SK-N-SH (cell line): ENCODE measurements at regions not wholly inside any gene's neighbourhood (a gene's known extent, or its start where the extent isn't known, plus 50 kb on each side); places are given as distances from the start of the nearest gene placed in this dataset.

ENCODE experiments used
- CTCF ChIA-PET: fragments of 300-600, 350-600 bp; formaldehyde crosslinking; extraction: SDS; loops from one replicate; lab custom pipeline; 2021; lab: Yijun Ruan, JAX
- POLR2A ChIA-PET: fragments of 350-600 bp; sonication (Branson Sonifier 250); formaldehyde crosslinking; extraction: SDS; loops from one replicate; lab custom pipeline; 2020; ENCODE audit warnings: antibody characterized with exemption, inconsistent platforms; lab: Yijun Ruan, JAX
- DNase-seq: peaks from one replicate; pipeline ENCODE4 v3.0.0; 2012
- H2AFZ ChIP-seq: fragments of 200-600 bp; sonication (generic); 2 replicates; pipeline ENCODE4 v1.8.1; 2016; ENCODE audit warnings: antibody characterized with exemption, mild to moderate bottlenecking, low read depth
- H3F3A ChIP-seq: fragments of 200-600 bp; sonication (generic); replicated peaks from 2 replicates; pipeline ENCODE3; 2016; ENCODE audit warnings: antibody characterized with exemption, mild to moderate bottlenecking; ENCODE audit not compliant: insufficient read depth
- H3K27ac ChIP-seq, 2 experiments: fragments of 200-500 bp in 1 of 2; fragments of 200-600 bp in 1 of 2; sonication (Bioruptor generic) in 1 of 2; sonication (generic), shearing (Covaris generic) in 1 of 2; 2 replicates each; pipeline versions ENCODE4 v1.5.1 to v1.6.1; 2014 to 2016; ENCODE audit warnings: low read depth in 2 of 2, inconsistent platforms in 1 of 2, low read length in 1 of 2, mild to moderate bottlenecking in 1 of 2, mixed read lengths in 1 of 2
- H3K27me3 ChIP-seq: fragments of 200-600 bp; sonication (generic), shearing (Covaris generic); 2 replicates; pipeline ENCODE4 v1.6.1; 2016; ENCODE audit warnings: mixed run types; ENCODE audit not compliant: insufficient read depth
- H3K36me3 ChIP-seq, 2 experiments: fragments of 200-500 bp in 1 of 2; fragments of 200-600 bp in 1 of 2; sonication (Bioruptor generic) in 1 of 2; sonication (generic) in 1 of 2; replicated peaks in 1 of 2; 2 replicates each; pipeline versions ENCODE3 to v1.5.1; 2014 to 2016; ENCODE audit warnings: low read length in 1 of 2, mild to moderate bottlenecking in 1 of 2; ENCODE audit not compliant: insufficient read depth in 2 of 2, control insufficient read depth in 1 of 2
- H3K4me1 ChIP-seq, 2 experiments: fragments of 200-500 bp in 1 of 2; fragments of 200-600 bp in 1 of 2; sonication (Bioruptor generic) in 1 of 2; sonication (generic), shearing (Covaris generic) in 1 of 2; 2 replicates each; pipeline versions ENCODE4 v1.5.1 to v1.6.1; 2014 to 2016; ENCODE audit warnings: low read depth in 1 of 2, low read length in 1 of 2, mixed run types in 1 of 2; ENCODE audit not compliant: insufficient read depth in 2 of 2, control insufficient read depth in 1 of 2
- H3K4me2 ChIP-seq: fragments of 200-600 bp; sonication (generic), shearing (Covaris generic); 2 replicates; pipeline ENCODE4 v1.6.1; 2017; ENCODE audit warnings: mixed run types
- H3K4me3 ChIP-seq, 2 experiments: fragments of 200-500 bp in 1 of 2; fragments of 200-600 bp in 1 of 2; sonication (Bioruptor generic) in 1 of 2; sonication (generic), shearing (Covaris generic) in 1 of 2; 2 replicates each; pipeline versions ENCODE4 v1.5.1 to v1.8.1; 2014 to 2016; ENCODE audit warnings: low read depth in 2 of 2, inconsistent platforms in 1 of 2, low read length in 1 of 2, mild to moderate bottlenecking in 1 of 2, mixed read lengths in 1 of 2, moderate library complexity in 1 of 2
- H3K79me2 ChIP-seq: fragments of 200-600 bp; sonication (generic); 2 replicates; pipeline ENCODE4 v1.8.1; 2017; ENCODE audit warnings: mild to moderate bottlenecking; ENCODE audit not compliant: insufficient read depth
- H3K9ac ChIP-seq: fragments of 200-600 bp; sonication (generic); 2 replicates; pipeline ENCODE4 v1.6.1; 2017; ENCODE audit warnings: mixed run types
- H3K9me2 ChIP-seq: fragments of 200-600 bp; sonication (generic); 2 replicates; pipeline ENCODE4 v1.6.1; 2017; ENCODE audit warnings: mixed run types
- H3K9me3 ChIP-seq: fragments of 200-600 bp; sonication (generic); 2 replicates; pipeline ENCODE4 v1.6.1; 2017; ENCODE audit warnings: mixed run types, mild to moderate bottlenecking, moderate library complexity
- H4K20me1 ChIP-seq: fragments of 200-600 bp; sonication (generic); 2 replicates; pipeline ENCODE4 v1.6.1; 2017; ENCODE audit warnings: mild to moderate bottlenecking, mixed run types; ENCODE audit not compliant: insufficient read depth
- ELF1 ChIP-seq: IDR thresholded peaks from 2 replicates; pipeline ENCODE4 v1.4.0; 2012
- FOXJ3 ChIP-seq: sonication (generic); formaldehyde crosslinking; IDR thresholded peaks from 2 replicates; pipeline ENCODE4 v1.5.1; 2020; ENCODE audit warnings: mild to moderate bottlenecking, missing genetic modification reagents
- FOXM1 ChIP-seq: IDR thresholded peaks from 2 replicates; pipeline ENCODE4 v1.4.0; 2012; ENCODE audit warnings: low read depth, mild to moderate bottlenecking
- GABPA ChIP-seq: IDR thresholded peaks from 2 replicates; pipeline ENCODE4 v1.4.0; 2012; ENCODE audit warnings: low read depth, mild to moderate bottlenecking
- GATA2 ChIP-seq: sonication (generic); formaldehyde crosslinking; IDR thresholded peaks from 2 replicates; pipeline ENCODE4 v1.5.0; 2020; ENCODE audit warnings: mild to moderate bottlenecking, missing genetic modification reagents
- MAX ChIP-seq: IDR thresholded peaks from 2 replicates; pipeline ENCODE4 v1.4.0; 2012; ENCODE audit warnings: low read depth
- MEF2A ChIP-seq: IDR thresholded peaks from 2 replicates; pipeline ENCODE4 v1.4.0; 2012; ENCODE audit warnings: low read depth, borderline replicate concordance
- MXI1 ChIP-seq: IDR thresholded peaks from 2 replicates; pipeline ENCODE4 v1.6.1; 2012; ENCODE audit warnings: mild to moderate bottlenecking, low read depth, low read length, improper control_type of control experiment
- NFIC ChIP-seq: IDR thresholded peaks from 2 replicates; pipeline ENCODE4 v1.4.0; 2012; ENCODE audit warnings: borderline replicate concordance
- POLR2AphosphoS5 ChIP-seq: IDR thresholded peaks from 2 replicates; pipeline ENCODE4 v1.6.1; 2012; ENCODE audit warnings: low read depth, low read length
- TEAD4 ChIP-seq: IDR thresholded peaks from 2 replicates; pipeline ENCODE4 v1.4.0; 2012; ENCODE audit warnings: mild to moderate bottlenecking, borderline replicate concordance; ENCODE audit not compliant: insufficient read depth
- YY1 ChIP-seq: IDR thresholded peaks from 2 replicates; pipeline ENCODE4 v1.4.0; 2012; ENCODE audit warnings: low read depth, mild to moderate bottlenecking
- TF ChIP-seq, protein P1 (sequence below): fragments of 150-350 bp; IDR thresholded peaks from 2 replicates; pipeline ENCODE4 v1.6.1; 2017; ENCODE audit warnings: antibody characterized with exemption, low read length, low read depth, borderline replicate concordance
- TF ChIP-seq, protein P2 (sequence below): IDR thresholded peaks from 2 replicates; pipeline ENCODE4; 2012
- TF ChIP-seq, protein P3 (sequence below): fragments of 150-350 bp; IDR thresholded peaks from 2 replicates; pipeline ENCODE4 v1.6.1; 2016; ENCODE audit warnings: mild to moderate bottlenecking, low read depth, low read length
- TF ChIP-seq, protein P4 (sequence below): IDR thresholded peaks from 2 replicates; pipeline ENCODE4 v1.4.0; 2012; ENCODE audit warnings: low read depth, borderline replicate concordance

DNA sequence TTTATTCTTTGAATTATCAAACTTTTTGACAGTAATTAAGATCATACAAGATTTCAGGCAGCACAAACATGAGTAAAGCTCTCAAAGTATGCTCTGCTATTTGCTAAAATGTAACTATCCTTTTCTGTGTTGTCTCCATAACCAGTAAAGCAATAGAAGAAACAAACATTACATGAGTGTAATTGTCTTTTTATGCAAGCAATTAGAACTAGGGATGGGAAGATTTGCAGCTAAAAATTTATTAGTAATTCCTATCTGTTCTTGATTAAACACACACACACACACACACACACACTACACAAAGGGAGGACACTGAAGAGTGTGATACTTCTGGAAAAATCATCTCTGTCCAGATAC lies 512.9 kb downstream of the FAT4 start:
- H4K20me1 ChIP-seq = no peaks in the 10 kb centered on the region
- H3K36me3 ChIP-seq = no peaks in the 10 kb centered on the region
- peaks cover 8% of the 10 kb centered on the region for H3F3A ChIP-seq
- H3K27me3 ChIP-seq = no peaks in the 10 kb centered on the region
- H3K27ac ChIP-seq = no peak overlapping the region
- TF ChIP-seq YY1 = no peak
- no peak for TF ChIP-seq MEF2A
- TF ChIP-seq, protein P1, sequence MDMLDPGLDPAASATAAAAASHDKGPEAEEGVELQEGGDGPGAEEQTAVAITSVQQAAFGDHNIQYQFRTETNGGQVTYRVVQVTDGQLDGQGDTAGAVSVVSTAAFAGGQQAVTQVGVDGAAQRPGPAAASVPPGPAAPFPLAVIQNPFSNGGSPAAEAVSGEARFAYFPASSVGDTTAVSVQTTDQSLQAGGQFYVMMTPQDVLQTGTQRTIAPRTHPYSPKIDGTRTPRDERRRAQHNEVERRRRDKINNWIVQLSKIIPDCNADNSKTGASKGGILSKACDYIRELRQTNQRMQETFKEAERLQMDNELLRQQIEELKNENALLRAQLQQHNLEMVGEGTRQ = no peak
- TF ChIP-seq POLR2AphosphoS5 = no peak
- TF ChIP-seq GATA2 = no peak
- no peak for TF ChIP-seq ELF1
- TF ChIP-seq, protein P2, sequence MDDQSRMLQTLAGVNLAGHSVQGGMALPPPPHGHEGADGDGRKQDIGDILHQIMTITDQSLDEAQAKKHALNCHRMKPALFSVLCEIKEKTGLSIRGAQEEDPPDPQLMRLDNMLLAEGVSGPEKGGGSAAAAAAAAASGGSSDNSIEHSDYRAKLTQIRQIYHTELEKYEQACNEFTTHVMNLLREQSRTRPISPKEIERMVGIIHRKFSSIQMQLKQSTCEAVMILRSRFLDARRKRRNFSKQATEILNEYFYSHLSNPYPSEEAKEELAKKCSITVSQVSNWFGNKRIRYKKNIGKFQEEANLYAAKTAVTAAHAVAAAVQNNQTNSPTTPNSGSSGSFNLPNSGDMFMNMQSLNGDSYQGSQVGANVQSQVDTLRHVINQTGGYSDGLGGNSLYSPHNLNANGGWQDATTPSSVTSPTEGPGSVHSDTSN = no peak
- no peak for TF ChIP-seq NFIC
- TF ChIP-seq, protein P3, sequence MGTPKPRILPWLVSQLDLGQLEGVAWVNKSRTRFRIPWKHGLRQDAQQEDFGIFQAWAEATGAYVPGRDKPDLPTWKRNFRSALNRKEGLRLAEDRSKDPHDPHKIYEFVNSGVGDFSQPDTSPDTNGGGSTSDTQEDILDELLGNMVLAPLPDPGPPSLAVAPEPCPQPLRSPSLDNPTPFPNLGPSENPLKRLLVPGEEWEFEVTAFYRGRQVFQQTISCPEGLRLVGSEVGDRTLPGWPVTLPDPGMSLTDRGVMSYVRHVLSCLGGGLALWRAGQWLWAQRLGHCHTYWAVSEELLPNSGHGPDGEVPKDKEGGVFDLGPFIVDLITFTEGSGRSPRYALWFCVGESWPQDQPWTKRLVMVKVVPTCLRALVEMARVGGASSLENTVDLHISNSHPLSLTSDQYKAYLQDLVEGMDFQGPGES = no peak
- no peak for TF ChIP-seq MAX
- no peak for TF ChIP-seq GABPA
- TF ChIP-seq FOXJ3 = no peak
- TF ChIP-seq MXI1 = no peak
- no peak for TF ChIP-seq FOXM1
- no peak for TF ChIP-seq TEAD4
- TF ChIP-seq, protein P4, sequence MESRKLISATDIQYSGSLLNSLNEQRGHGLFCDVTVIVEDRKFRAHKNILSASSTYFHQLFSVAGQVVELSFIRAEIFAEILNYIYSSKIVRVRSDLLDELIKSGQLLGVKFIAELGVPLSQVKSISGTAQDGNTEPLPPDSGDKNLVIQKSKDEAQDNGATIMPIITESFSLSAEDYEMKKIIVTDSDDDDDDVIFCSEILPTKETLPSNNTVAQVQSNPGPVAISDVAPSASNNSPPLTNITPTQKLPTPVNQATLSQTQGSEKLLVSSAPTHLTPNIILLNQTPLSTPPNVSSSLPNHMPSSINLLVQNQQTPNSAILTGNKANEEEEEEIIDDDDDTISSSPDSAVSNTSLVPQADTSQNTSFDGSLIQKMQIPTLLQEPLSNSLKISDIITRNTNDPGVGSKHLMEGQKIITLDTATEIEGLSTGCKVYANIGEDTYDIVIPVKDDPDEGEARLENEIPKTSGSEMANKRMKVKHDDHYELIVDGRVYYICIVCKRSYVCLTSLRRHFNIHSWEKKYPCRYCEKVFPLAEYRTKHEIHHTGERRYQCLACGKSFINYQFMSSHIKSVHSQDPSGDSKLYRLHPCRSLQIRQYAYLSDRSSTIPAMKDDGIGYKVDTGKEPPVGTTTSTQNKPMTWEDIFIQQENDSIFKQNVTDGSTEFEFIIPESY = no peak
- H3K9ac ChIP-seq = no peak overlapping the region
- H2AFZ ChIP-seq = no peak overlapping the region; the same call in 1 of the 2 replicates
- no peak overlapping the region for H3K4me3 ChIP-seq
- H3K9me2 ChIP-seq = no peaks in the 10 kb centered on the region
- no peak overlapping the region for H3K4me2 ChIP-seq
- no peaks in the 10 kb centered on the region for H3K9me3 ChIP-seq
- ChIA-PET POLR2A (no interaction called here), CTCF (interaction anchor here (0.6 kb wide), 2 partner anchors 358 to 1887 kb away, joined by 3 read pairs; no protein-coding TSS in a partner anchor)
- no peaks in the 10 kb centered on the region for H3K79me2 ChIP-seq
- no peak for DNase-seq
- peaks cover 4 to 8% of the 10 kb centered on the region in 2 experiments; a peak in 2 of 4 replicates for H3K4me1 ChIP-seq
